H54 (cell line): ENCODE measurements at regions not wholly inside any gene's neighbourhood (a gene's known extent, or its start where the extent isn't known, plus 50 kb on each side); places are given as distances from the start of the nearest gene placed in this dataset.

Experiments used
- DNase-seq: peaks from one replicate; pipeline ENCODE4 v3.0.0; 2011; ENCODE audit warnings: low spot score, mixed read lengths; ENCODE audit not compliant: insufficient read length
- FAIRE-seq: peaks from 3 replicates; lab custom pipeline; 2011; peaks lifted over from hg19 to GRCh38; lab: Jason Lieb, UNC
- POLR2A ChIP-seq: IDR thresholded peaks from 2 replicates; pipeline ENCODE4 v1.6.1; 2011; ENCODE audit warnings: low read depth, mild to moderate bottlenecking, low read length

GRCh38 chr4:14802596-14802995, 199.7 kb upstream of the CPEB2 start:
- FAIRE-seq, result no peak
- TF ChIP-seq POLR2A, result no peak
- DNase-seq, result no peak

DNA sequence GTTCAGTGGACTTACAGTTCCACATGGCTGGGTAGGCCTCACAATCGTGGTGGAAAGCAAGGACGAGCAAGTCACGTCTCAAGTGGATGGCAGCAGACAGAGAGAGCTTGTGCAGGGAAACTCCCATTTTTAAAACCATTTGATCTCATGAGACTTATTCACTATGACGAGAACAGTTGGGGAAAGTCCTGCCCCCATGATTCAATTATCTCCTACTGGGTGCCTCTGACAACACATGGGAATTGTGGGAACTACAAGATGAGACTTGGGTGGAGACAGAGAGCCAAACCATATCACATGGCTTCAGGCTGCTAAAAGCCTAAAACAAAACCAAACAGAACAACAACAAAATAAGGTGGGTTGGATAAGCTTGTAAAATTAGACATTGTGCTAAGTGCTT, 194.4 kb upstream of the CPEB2 start:
- TF ChIP-seq POLR2A, result no peak
- no peak for FAIRE-seq
- no peak for DNase-seq

DNA sequence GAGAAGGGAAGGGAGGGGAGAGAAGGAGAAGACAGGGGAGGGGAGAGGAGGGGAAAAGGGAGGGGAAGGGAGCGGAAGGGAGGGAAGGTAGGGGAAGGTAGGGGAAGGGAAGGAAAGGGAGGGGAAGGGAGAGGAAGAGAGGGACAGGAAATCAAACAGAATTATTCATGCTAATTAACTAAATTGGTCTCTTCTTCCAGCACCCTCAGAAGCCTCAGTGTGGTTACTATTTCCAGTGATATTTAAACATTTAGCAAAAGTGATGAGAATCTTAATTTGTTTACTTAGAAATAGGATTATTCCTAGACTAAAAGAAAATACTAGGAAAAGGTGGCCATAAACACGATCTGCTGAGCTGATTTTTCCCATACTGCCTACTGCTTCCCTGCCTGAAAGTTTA, 193.1 kb upstream of the CPEB2 start:
- FAIRE-seq, result no peak
- TF ChIP-seq POLR2A, result no peak
- DNase-seq, result no peak

DNA sequence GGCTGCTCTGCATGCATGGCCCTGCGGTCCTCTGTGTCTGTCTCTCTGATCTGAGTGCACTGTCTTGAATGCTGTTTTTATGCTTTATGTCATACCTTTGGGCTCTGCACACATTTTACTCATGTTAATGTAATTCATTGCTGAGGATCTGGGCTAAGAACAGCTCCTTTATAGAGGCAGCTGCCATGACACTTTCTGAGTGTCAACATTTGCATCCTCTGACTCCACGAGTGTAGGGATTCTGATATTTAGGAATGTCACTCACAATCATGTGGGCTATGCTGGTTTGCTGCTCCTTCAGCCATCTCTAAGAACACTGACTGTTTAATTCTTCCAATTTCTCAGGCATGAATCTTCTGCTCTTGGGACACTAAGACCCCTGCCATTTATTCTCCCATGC, 192.2 kb upstream of the CPEB2 start:
- no peak for DNase-seq
- no peak for FAIRE-seq
- no peak for TF ChIP-seq POLR2A

DNA sequence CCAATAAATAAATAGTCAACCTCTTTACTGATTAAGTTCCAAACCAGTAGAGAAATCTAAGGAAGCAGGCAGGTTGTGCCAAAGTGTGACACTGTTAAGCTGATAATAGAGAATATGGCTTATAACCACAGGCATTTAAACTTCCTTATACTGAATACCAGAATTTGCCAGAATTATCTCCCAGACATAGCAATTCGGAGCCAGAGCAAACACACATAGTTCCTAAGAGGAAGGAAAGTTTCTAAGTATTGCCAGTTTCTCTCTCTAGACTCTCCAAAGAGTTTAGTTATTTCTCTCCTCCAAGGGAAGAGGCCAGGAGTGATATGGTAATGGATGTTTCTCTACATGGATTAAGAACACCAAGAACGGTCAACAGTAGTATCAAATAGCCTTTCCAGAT, 191.7 kb upstream of the CPEB2 start:
- DNase-seq (no peak), FAIRE-seq (no peak)
- no peak for TF ChIP-seq POLR2A

GRCh38 chr4:14812101-14812500, 190.2 kb upstream of the CPEB2 start:
- FAIRE-seq (no peak), DNase-seq (no peak)
- TF ChIP-seq POLR2A, result no peak

GRCh38 chr4:14816623-14817261, 185.5 kb upstream of the CPEB2 start:
- no peak for TF ChIP-seq POLR2A
- FAIRE-seq (no peak), DNase-seq (no peak)

- no peak for TF ChIP-seq POLR2A
- DNase-seq, result no peak
- FAIRE-seq, result no peak
These were observed 178.1 kb upstream of the CPEB2 start for GRCh38 chr4:14824189-14824588.

DNA sequence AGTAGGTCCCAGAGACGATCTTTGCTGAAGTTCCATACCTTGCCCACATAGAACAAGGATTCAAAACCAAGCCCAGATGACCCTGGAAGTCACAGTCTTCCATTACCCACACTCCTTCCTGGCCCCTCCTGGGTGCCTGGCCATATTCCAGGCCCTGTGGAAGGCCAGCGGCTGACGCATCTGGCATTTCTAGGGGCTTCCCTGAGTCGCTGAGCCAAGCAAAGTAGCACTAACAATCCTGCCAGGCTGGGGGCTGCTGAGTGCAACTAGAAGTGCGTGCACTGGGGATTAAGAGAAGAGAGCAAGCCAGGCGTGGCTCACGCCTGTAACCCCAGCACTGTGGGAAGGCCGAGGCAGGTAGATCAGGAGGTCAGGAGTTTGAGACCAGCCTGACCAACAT, 175.2 kb upstream of the CPEB2 start:
- no peak for TF ChIP-seq POLR2A
- FAIRE-seq, result no peak

GRCh38 chr4:14829795-14830194, 172.5 kb upstream of the CPEB2 start:
- TF ChIP-seq POLR2A, result no peak
- DNase-seq (no peak), FAIRE-seq (no peak)

More for the DNA sequence above, 175.2 kb upstream of the CPEB2 start:
- DNase-seq, result no peak

GRCh38 chr4:14831416-14831815, 170.9 kb upstream of the CPEB2 start:
- DNase-seq (no peak), FAIRE-seq (no peak)
- no peak for TF ChIP-seq POLR2A

- FAIRE-seq, result no peak
- no peak for TF ChIP-seq POLR2A
- DNase-seq, result no peak
These were observed 169.2 kb upstream of the CPEB2 start for GRCh38 chr4:14833053-14833452.

DNA sequence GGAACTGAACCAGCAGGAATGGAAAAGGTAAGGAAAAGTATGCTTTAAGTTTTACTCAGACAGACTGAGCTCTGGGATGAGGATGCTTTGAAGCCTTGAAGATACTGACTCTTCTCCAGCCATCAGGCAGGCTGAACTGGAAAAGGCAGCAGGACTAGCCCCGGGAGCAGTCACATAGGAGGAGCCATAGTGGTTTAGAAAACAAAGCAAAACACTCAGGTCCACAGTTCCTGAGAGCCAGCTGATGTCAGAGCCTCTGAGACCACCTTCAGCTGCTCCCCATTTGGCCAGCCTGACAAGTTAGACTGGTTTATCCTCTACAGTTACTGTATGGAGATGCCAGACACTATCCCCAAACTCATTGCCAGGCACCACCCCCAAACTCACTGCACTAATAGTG, 167.9 kb upstream of the CPEB2 start:
- no peak for FAIRE-seq
- DNase-seq, result no peak
- TF ChIP-seq POLR2A, result no peak

- no peak for FAIRE-seq
- no peak for TF ChIP-seq POLR2A
- no peak for DNase-seq
These were observed 167.0 kb upstream of the CPEB2 start for GRCh38 chr4:14835288-14835687.

DNA sequence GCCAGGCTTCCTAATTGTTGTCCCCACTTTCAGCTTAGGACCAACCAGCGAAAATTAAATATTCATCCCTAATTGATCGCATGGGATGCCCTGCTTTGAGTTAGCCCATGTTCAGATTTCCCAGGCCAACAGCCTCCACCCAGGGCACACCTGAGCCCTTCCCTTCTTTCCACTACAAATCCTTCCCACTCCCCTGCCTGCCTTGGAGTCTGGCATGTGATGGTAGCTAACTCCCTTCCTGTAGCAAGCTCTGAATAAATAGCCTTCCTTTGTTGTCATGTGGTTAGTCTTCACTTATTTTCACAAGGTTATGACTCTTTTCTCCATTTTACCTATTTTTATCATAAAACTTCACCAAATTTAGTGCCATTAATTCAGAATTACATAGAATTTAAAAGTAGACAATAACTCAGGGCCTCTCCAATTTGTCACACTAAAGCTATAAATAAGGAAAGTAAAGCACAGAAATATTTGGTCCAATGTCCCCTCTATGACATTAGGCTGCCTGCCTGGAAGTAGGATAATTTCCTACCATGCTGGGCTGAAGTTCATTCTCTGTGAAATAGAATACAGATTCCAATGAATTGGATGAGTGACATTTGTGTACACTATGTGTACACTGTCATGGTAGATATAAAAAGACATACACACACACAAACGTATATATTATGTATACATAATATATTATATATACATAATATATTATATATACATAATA, 166.4 kb upstream of the CPEB2 start:
- TF ChIP-seq POLR2A, result no peak
- FAIRE-seq, result peak; percentile 27
- no peak for DNase-seq
